NT2/D1 (cell line): ENCODE measurements at regions not wholly inside any gene's neighbourhood (a gene's known extent, or its start where the extent isn't known, plus 50 kb on each side); places are given as distances from the start of the nearest gene placed in this dataset.

Experiments
- SUZ12 ChIP-seq: IDR thresholded peaks from 2 replicates; pipeline ENCODE4 v1.6.1; 2011; ENCODE audit not compliant: insufficient read length, insufficient read depth; ENCODE audit errors: extremely low read depth
- YY1 ChIP-seq: IDR thresholded peaks from 2 replicates; pipeline ENCODE4 v1.6.1; 2011; ENCODE audit not compliant: insufficient read length, insufficient read depth

DNA sequence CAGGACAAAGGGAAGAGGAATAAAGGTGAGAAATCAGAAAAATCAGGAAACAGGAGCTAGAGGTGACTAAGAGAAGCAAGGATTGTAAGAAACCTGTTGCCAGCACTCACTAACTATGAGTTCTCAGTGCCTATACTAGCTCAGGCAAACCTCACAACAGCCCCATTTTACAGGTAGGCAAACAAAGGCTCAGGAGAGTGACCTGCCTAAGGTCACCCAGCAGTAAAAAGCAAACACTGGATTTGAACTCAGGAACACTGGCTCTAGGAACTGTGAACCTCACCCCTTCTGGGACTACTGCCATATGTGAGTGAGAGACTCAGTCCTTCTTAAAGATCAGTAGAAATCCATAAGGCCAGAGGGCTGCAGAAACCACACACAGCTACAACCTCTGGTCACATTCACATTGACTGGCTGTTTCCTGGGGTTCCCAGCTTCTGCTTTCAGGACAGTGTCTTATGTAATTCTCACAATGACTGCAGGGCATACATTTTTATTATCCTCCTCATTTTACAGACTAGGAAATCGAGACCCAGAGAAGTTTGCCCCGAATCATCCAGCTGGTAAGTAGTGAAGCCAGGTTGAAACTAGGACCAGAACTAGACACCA, 80.7 kb upstream of the MAFB start:
- no peak for TF ChIP-seq YY1
- no peak for TF ChIP-seq SUZ12
